Left ventricle myocardium inferior (tissue), 1 donor: ENCODE measurements at regions not wholly inside any gene's neighbourhood (a gene's known extent, or its start where the extent isn't known, plus 50 kb on each side); places are given as distances from the start of the nearest gene placed in this dataset.

ENCODE experiments used
- DNase-seq: peaks from one replicate; pipeline ENCODE4 v3.0.0-alpha.2; 2020
- H3K27ac ChIP-seq: fragments of 200-600 bp; replicated peaks from 2 replicates; pipeline ENCODE4 v1.8.0; 2021
- H3K27me3 ChIP-seq: fragments of 200-600 bp; 2 replicates; pipeline ENCODE4 v1.8.0; 2021; ENCODE audit warnings: low read depth
- H3K36me3 ChIP-seq: fragments of 200-600 bp; 2 replicates; pipeline ENCODE4 v1.8.0; 2021
- H3K4me1 ChIP-seq: fragments of 200-600 bp; 2 replicates; pipeline ENCODE4 v1.8.0; 2021
- H3K4me3 ChIP-seq: fragments of 200-600 bp; 2 replicates; pipeline ENCODE4 v1.8.0; 2021; ENCODE audit warnings: mild to moderate bottlenecking, moderate library complexity
- H3K9me3 ChIP-seq: fragments of 200-600 bp; replicated peaks from 2 replicates; pipeline ENCODE4 v1.8.0; 2021
- CTCF ChIP-seq: fragments of 200-600 bp; IDR thresholded peaks from 2 replicates; pipeline ENCODE4 v1.8.0; 2021; ENCODE audit warnings: antibody characterized with exemption, mild to moderate bottlenecking, borderline replicate concordance
- intact Hi-C: fragments of 100-400 bp; cut with micrococcal nuclease; formaldehyde crosslinking; loops from one replicate; pipeline ENCODE4 v1.11.0; 2022
- donor health status: DM: no; HTN: yes; CAD: no; lungs with severe emphysema.

- intact Hi-C loops = no loop called here
- no peak overlapping the region for H3K27ac ChIP-seq
Observed at GRCh38 chr7:115088893-115089292, 167.0 kb downstream of the MDFIC start.

GRCh38 chr7:115087437-115087836 is 165.5 kb downstream of the MDFIC start:
- intact Hi-C loops = no loop called here
- TF ChIP-seq CTCF = no peak
- H3K9me3 ChIP-seq = no peaks in the 10 kb centered on the region
- H3K36me3 ChIP-seq = no peaks in the 10 kb centered on the region
- no peaks in the 10 kb centered on the region for H3K27me3 ChIP-seq
- no peak overlapping the region for H3K4me3 ChIP-seq
- no peak for DNase-seq
- H3K4me1 ChIP-seq = peaks cover 38% of the 10 kb centered on the region
- H3K27ac ChIP-seq = peak overlapping the region; percentile 35

More at GRCh38 chr7:115088893-115089292, 167.0 kb downstream of the MDFIC start:
- Histone ChIP-seq H3K36me3 (no peaks in the 10 kb centered on the region), H3K9me3 (no peaks in the 10 kb centered on the region), H3K4me1 (peaks cover 31% of the 10 kb centered on the region), H3K4me3 (no peak overlapping the region), H3K27me3 (no peaks in the 10 kb centered on the region)
- DNase-seq = no peak
- TF ChIP-seq CTCF = no peak

GRCh38 chr7:115086146-115086841 is 164.4 kb downstream of the MDFIC start:
- TF ChIP-seq CTCF = no peak

GRCh38 chr7:115085421-115085820 is 163.5 kb downstream of the MDFIC start:
- DNase-seq = no peak
- intact Hi-C loops = no loop called here
- no peak overlapping the region for H3K4me3 ChIP-seq
- peaks cover 38% of the 10 kb centered on the region for H3K4me1 ChIP-seq
- no peak for TF ChIP-seq CTCF
- H3K36me3 ChIP-seq = no peaks in the 10 kb centered on the region
- no peak overlapping the region for H3K27ac ChIP-seq
- no peaks in the 10 kb centered on the region for H3K9me3 ChIP-seq
- H3K27me3 ChIP-seq = no peaks in the 10 kb centered on the region

More at GRCh38 chr7:115086146-115086841, 164.4 kb downstream of the MDFIC start:
- no peaks in the 10 kb centered on the region for H3K9me3 ChIP-seq
- intact Hi-C loops = no loop called here
- H3K27me3 ChIP-seq = no peaks in the 10 kb centered on the region
- H3K4me3 ChIP-seq = no peak overlapping the region
- DNase-seq = no peak
- H3K27ac ChIP-seq = no peak overlapping the region
- H3K36me3 ChIP-seq = no peaks in the 10 kb centered on the region
- H3K4me1 ChIP-seq = peaks cover 38% of the 10 kb centered on the region

- H3K27ac ChIP-seq = peak overlapping the region; percentile 56
- intact Hi-C loops = no loop called here
- DNase-seq = no peak
- no peaks in the 10 kb centered on the region for H3K36me3 ChIP-seq
- no peak for TF ChIP-seq CTCF
- H3K9me3 ChIP-seq = no peaks in the 10 kb centered on the region
- H3K4me3 ChIP-seq = no peak overlapping the region
- H3K27me3 ChIP-seq = no peaks in the 10 kb centered on the region
- H3K4me1 ChIP-seq = peaks cover 34% of the 10 kb centered on the region
Observed at GRCh38 chr7:115083935-115084334, 162.0 kb downstream of the MDFIC start.
